ENCODE measurements at regions not wholly inside any gene's neighbourhood (a gene's known extent, or its start where the extent isn't known, plus 50 kb on each side); places are given as distances from the start of the nearest gene placed in this dataset.

- TF ChIP-seq CTCF (IDR thresholded peaks at IDR 0.05; ENCODE audit: control extremely low read depth in 1 of 3, insufficient read depth in 1 of 3, low read depth in 1 of 3, low read length in 3 of 3) (no peak), CTBP2 (IDR thresholded peaks at IDR 0.05; ENCODE audit: borderline replicate concordance, insufficient read depth, insufficient read length, low read length) (no peak), EP300 (IDR thresholded peaks at IDR 0.05; ENCODE audit: borderline replicate concordance in 1 of 2, low read depth in 2 of 2, low read length in 2 of 2) (no peak), YY1 (IDR thresholded peaks at IDR 0.05; ENCODE audit: low read depth, low read length) (no peak), EZH2 (IDR thresholded peaks at IDR 0.05; ENCODE audit: low read depth, low read length, severe bottlenecking) (no peak), JUN (IDR thresholded peaks at IDR 0.05; ENCODE audit: low read depth, low read length) (no peak), POLR2A (IDR thresholded peaks at IDR 0.05; ENCODE audit: control extremely low read depth in 1 of 2, low read depth in 2 of 2, low read length in 2 of 2) (no peak), ZNF274 (IDR thresholded peaks at IDR 0.05; ENCODE audit: borderline replicate concordance, extremely low read depth, low read length) (no peak), RFX5 (IDR thresholded peaks at IDR 0.05; ENCODE audit: borderline replicate concordance, low read depth, low read length) (no peak), CREB1 (IDR thresholded peaks at IDR 0.05) (no peak)
These were observed 376.1 kb upstream of the MCTP2 start for GRCh38 chr15:93855181-93855826.

Data from H1 (cell line).